ENCODE measurements at regions not wholly inside any gene's neighbourhood (a gene's known extent, or its start where the extent isn't known, plus 50 kb on each side); places are given as distances from the start of the nearest gene placed in this dataset.
A peak's percentile ranks its signal among the peaks of the same experiment; 100 is the strongest.
"Not testable (repeated sequence)": the region's sequence is repeated elsewhere in the genome, so short reads cannot be mapped to it uniquely, and the experiment has no call there.

- DNase-seq (ENCODE audit: low read depth in 2 of 2) = no peak
These were observed 108.7 kb downstream of the SUCLA2 start for GRCh38 chr13:47892374-47892773.

- DNase-seq (ENCODE audit: low read depth in 2 of 2) = no peak
These were observed 110.8 kb downstream of the SUCLA2 start for GRCh38 chr13:47890146-47890814.

GRCh38 chr13:47886314-47886713 lies 114.8 kb downstream of the SUCLA2 start:
- no peak for DNase-seq (ENCODE audit: low read depth in 2 of 2)

DNA sequence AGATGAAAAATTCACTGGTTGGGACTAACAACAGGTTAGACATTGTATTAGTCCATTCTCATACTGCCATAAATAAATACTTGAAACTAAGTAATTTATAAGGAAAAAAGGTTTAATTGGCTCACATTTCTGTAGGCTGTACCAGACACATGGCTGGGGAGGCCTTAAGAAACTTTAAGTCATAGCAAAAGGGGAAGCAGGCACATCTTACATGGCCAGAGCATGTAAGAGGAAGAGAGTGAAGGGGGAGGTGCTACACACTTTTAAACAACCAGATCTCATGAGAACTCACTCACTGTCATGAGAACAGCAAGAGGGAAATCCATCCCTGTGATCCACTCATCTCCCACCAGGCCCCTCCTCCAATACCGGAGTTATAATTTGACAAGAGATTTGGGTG lies 125.9 kb downstream of the SUCLA2 start:
- no peak for DNase-seq (ENCODE audit: low read depth in 2 of 2)

DNA sequence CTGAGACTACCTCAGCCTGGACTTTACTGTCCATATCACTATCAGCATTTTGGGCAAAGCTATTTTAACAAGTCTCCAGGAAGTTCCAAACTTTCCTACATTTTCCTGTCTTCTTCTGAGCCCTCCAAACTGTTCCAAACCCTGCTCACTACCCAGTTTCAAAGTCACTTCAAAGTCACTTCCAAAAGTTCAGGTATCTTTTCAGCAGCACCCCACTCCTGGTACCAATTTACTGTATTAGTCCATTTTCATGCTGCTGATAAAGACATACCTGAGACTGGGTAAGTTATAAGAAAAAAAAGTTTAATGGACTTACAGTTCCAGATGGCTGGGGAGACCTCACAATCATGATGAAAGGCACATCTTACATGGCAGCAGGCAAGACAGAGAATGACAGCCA lies 127.1 kb downstream of the SUCLA2 start:
- DNase-seq (ENCODE audit: low read depth in 2 of 2) = not testable (repeated sequence)

GRCh38 chr13:47873319-47873718 lies 127.8 kb downstream of the SUCLA2 start:
- not testable (repeated sequence) for DNase-seq (ENCODE audit: low read depth in 2 of 2)

- DNase-seq (ENCODE audit: low read depth in 2 of 2) = no peak
These were observed 131.3 kb downstream of the SUCLA2 start for GRCh38 chr13:47869776-47870175.

DNA sequence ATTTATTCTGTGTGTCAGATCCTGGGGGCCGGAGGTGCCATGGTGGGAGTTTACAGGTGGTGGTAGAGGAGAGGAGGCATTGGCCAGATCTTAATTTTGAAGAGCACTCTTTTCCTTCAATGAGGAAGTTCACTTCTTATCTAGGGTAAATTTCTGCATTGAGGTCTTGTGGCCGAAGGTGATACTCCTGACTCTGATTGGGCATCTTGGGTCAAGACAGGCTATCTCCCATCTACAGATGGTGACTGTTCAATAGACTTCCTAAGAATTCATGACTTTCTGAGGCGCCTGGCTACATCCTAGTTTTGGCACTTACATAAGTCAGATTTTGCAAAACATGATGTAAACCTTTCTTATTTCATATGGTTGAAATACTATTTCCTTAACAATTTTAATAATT lies 135.2 kb downstream of the SUCLA2 start:
- DNase-seq (ENCODE audit: low read depth in 2 of 2) = no peak

GRCh38 chr13:47862841-47863240 lies 138.2 kb downstream of the SUCLA2 start:
- no peak for DNase-seq (ENCODE audit: low read depth in 2 of 2)

DNA sequence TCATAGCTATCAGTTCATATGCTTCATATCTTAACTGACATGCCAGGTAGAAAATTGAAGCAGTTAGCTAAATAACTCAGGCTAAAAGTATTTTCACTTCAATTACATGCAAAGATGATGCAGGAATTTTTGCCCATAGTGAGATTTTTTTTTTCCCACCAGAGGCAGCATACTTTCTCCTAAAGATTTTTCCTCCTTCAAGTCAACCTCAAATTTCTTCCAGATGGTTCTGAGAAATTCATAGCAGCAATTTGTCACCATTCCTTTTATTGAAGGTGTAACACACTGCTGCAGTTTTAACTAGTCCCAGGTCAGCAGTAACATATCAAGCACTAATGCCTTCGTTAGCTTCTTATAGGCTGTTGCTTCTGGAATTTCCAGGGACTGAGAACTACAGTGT lies 141.9 kb downstream of the SUCLA2 start:
- DNase-seq (ENCODE audit: low read depth in 2 of 2) = peak; percentile 78 to 83

GRCh38 chr13:47858042-47859025 lies 142.7 kb downstream of the SUCLA2 start:
- peak; percentile 38 to 50 for DNase-seq (ENCODE audit: low read depth in 2 of 2)

DNA sequence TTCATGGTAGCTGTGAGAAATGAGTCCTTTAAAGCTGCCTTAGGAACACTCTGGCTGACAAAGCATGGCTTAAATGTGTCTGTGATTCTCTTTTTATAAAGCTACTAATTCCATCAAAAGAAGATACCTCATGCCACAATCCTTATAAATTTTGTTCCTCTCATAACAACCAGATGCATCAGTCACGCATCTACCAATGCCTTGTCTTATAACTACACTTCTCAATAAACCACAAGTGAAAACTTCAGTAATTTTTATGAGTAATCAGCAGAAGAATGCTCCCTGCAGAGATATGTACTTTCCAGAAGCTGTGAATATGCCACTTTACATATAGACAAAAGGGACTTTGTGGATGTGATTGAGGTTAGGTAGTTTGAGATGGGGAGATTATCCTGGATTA lies 147.8 kb downstream of the SUCLA2 start:
- DNase-seq (ENCODE audit: low read depth in 2 of 2) = peak; percentile 77 to 83

GRCh38 chr13:47846886-47847285 lies 154.2 kb downstream of the SUCLA2 start:
- no peak for DNase-seq (ENCODE audit: low read depth in 2 of 2)

- DNase-seq (ENCODE audit: low read depth in 2 of 2) = no peak
These were observed 155.1 kb downstream of the SUCLA2 start for GRCh38 chr13:47845981-47846380.

- no peak for DNase-seq (ENCODE audit: low read depth in 2 of 2)
These were observed 158.1 kb downstream of the SUCLA2 start for GRCh38 chr13:47843005-47843404.

GRCh38 chr13:47841151-47841550 lies 159.9 kb downstream of the SUCLA2 start:
- DNase-seq (ENCODE audit: low read depth in 2 of 2) = no peak

DNA sequence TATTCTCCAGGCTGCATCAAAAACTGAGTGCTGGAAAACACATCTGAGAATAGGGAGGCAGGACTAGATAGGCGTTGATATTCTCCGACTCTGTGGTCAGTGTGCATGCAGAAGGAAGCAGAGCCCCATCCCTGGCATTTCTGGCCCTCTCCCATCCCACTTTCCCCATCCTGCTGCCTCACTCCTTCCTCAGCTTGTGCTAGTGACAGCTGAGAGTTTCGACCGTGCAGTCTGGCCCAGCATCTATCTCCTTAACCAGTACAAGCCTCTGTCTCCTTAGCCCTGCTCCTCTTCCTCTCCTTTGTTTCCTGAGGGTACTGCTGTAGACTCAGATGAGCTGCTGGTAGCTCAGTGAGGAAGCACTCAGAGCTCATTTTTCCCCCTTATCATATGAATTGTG lies 163.2 kb downstream of the SUCLA2 start:
- no peak for DNase-seq (ENCODE audit: low read depth in 2 of 2)

DNA sequence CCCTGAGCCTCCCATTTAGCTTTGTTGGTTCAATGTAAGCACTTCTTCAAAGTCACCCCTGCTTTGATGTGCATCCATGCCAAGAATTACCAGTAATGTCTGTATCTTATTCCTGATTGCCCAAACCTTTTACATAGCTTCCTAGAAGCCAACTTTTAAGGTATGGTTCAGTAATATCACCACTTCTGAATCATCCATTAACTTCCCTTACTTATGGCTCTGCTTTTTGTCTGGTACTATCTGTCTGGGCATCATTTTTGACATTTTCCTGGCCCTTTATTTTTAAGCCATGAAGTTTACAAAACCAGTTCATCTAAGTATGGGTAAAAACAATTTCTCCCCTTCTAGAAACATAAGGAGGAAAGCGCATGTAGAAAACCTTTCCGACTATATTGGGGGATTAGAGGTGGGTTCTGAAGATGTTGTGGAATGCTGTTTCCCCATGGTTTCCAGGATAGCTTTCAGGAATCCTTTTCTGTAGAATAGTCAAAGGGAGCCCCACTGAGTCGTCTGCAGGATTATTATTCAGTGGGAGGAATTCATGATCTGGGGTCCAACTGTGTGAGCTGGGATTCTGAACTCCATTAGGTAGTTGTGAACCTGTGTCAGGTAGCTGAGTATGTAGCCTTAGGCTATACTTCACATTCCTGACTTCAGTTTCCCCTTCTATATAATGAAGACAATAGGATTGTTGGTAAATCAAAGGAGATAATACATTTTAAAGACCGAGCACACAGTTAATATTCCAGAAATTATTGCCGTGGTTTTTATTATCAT lies 163.8 kb downstream of the SUCLA2 start:
- DNase-seq (ENCODE audit: low read depth in 2 of 2) = no peak

GRCh38 chr13:47835470-47836228 lies 165.4 kb downstream of the SUCLA2 start:
- no peak for DNase-seq (ENCODE audit: low read depth in 2 of 2)

DNA sequence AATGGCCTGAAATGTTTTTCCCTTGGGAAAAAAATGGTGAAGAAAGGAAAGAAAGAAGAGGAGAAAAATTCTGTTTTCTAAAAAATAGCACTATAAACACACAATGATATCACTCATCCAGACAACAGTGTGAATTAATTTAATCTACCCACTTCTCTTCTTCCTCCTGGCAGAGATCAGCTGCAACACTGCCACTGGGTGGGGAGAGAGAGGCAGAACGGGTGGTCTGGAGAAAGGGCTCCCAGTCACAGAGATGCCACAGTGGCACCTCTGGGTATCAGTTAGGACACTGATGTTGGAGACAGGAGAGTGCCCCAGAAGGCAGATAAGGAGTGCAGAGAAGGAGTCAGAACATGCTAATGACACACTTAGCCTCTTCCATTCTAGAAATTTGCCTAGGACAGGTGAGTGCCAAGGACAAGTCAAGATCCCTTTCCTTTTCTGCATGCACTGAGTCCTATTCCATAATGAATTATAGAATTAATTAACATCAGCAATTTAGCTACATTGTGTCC lies 168.6 kb downstream of the SUCLA2 start:
- no peak for DNase-seq (ENCODE audit: low read depth in 2 of 2)

GRCh38 chr13:47831265-47831664 lies 169.8 kb downstream of the SUCLA2 start:
- DNase-seq (ENCODE audit: low read depth in 2 of 2) = peak in 1 of 2 experiments; percentile 36
